ENCODE measurements at regions not wholly inside any gene's neighbourhood (a gene's known extent, or its start where the extent isn't known, plus 50 kb on each side); places are given as distances from the start of the nearest gene placed in this dataset.
"Not testable (repeated sequence)": the region's sequence is repeated elsewhere in the genome, so short reads cannot be mapped to it uniquely, and the experiment has no call there.

GRCh38 chr5:106246044-106246745 lies 1424.5 kb downstream of the EFNA5 start:
- not testable (repeated sequence) for TF ChIP-seq CTCF (tag by site-specific recombination; IDR thresholded peaks at IDR 0.05); ZNF248 (tag by site-specific recombination; IDR thresholded peaks at IDR 0.05); PRDM1 (tag by site-specific recombination; IDR thresholded peaks at IDR 0.05); ZNF302 (tag by site-specific recombination; IDR thresholded peaks at IDR 0.05; ENCODE audit: low read depth)

Data from HEK293 (cell line).